ENCODE measurements at regions not wholly inside any gene's neighbourhood (a gene's known extent, or its start where the extent isn't known, plus 50 kb on each side); places are given as distances from the start of the nearest gene placed in this dataset.
"Not testable (repeated sequence)": the region's sequence is repeated elsewhere in the genome, so short reads cannot be mapped to it uniquely, and the experiment has no call there.

- no peak for DNase-seq
Measured at GRCh38 chr3:22720596-22720995, 482.5 kb upstream of the UBE2E2 start.

- DNase-seq: no peak
Measured at GRCh38 chr3:22724420-22724819, 478.7 kb upstream of the UBE2E2 start.

GRCh38 chr3:22728406-22728805 lies 474.7 kb upstream of the UBE2E2 start:
- no peak for DNase-seq

- no peak for DNase-seq
Measured at GRCh38 chr3:22729212-22729611, 473.9 kb upstream of the UBE2E2 start.

- DNase-seq: no peak
Measured at GRCh38 chr3:22729981-22730380, 473.1 kb upstream of the UBE2E2 start.

- DNase-seq: no peak
Measured at GRCh38 chr3:22730701-22731100, 472.4 kb upstream of the UBE2E2 start.

- DNase-seq: no peak
Measured at GRCh38 chr3:22731901-22732300, 471.2 kb upstream of the UBE2E2 start.

GRCh38 chr3:22732641-22733040 lies 470.5 kb upstream of the UBE2E2 start:
- DNase-seq: no peak

GRCh38 chr3:22734207-22734606 lies 468.9 kb upstream of the UBE2E2 start:
- DNase-seq: no peak

- no peak for DNase-seq
Measured at GRCh38 chr3:22734756-22735155, 468.4 kb upstream of the UBE2E2 start.

GRCh38 chr3:22735373-22735772 lies 467.8 kb upstream of the UBE2E2 start:
- no peak for DNase-seq

- not testable (repeated sequence) for DNase-seq
Measured at GRCh38 chr3:22743386-22743785, 459.7 kb upstream of the UBE2E2 start.

GRCh38 chr3:22745321-22745720 lies 457.8 kb upstream of the UBE2E2 start:
- no peak for DNase-seq

GRCh38 chr3:22746221-22746620 lies 456.9 kb upstream of the UBE2E2 start:
- DNase-seq: no peak

- DNase-seq: no peak
Measured at GRCh38 chr3:22748453-22749045, 454.6 kb upstream of the UBE2E2 start.

GRCh38 chr3:22759636-22760310 lies 443.4 kb upstream of the UBE2E2 start:
- no peak for DNase-seq

- DNase-seq: no peak
Measured at GRCh38 chr3:22765679-22766078, 437.4 kb upstream of the UBE2E2 start.

- DNase-seq: no peak
Measured at GRCh38 chr3:22777834-22778233, 425.3 kb upstream of the UBE2E2 start.

GRCh38 chr3:22779737-22780136 lies 423.4 kb upstream of the UBE2E2 start:
- DNase-seq: no peak

- no peak for DNase-seq
Measured at GRCh38 chr3:22792533-22792932, 410.6 kb upstream of the UBE2E2 start.

GRCh38 chr3:22795917-22796316 lies 407.2 kb upstream of the UBE2E2 start:
- no peak for DNase-seq

- no peak for DNase-seq
Measured at GRCh38 chr3:22798461-22798860, 404.7 kb upstream of the UBE2E2 start.

GRCh38 chr3:22819209-22819608 lies 383.9 kb upstream of the UBE2E2 start:
- no peak for DNase-seq

GRCh38 chr3:22835041-22835440 lies 368.1 kb upstream of the UBE2E2 start:
- no peak for DNase-seq

GRCh38 chr3:22836131-22836530 lies 367.0 kb upstream of the UBE2E2 start:
- DNase-seq: no peak

Measured in SHP77 (cell line).